IgD-negative memory B cell (primary cell): ENCODE measurements at regions not wholly inside any gene's neighbourhood (a gene's known extent, or its start where the extent isn't known, plus 50 kb on each side); places are given as distances from the start of the nearest gene placed in this dataset.
"Not testable (repeated sequence)": the region's sequence is repeated elsewhere in the genome, so short reads cannot be mapped to it uniquely, and the experiment has no call there.

Experiments used
- H3K27ac Mint-ChIP-seq, 3 donors: one replicate each; pipeline ENCODE4 v1.8.0; 2020 to 2022; ENCODE audit warnings: mild to moderate bottlenecking in 3 of 3, mixed read lengths in 3 of 3, moderate library complexity in 1 of 3
- H3K27me3 Mint-ChIP-seq: one replicate; pipeline ENCODE4 v1.8.0; 2021; ENCODE audit warnings: mixed read lengths
- H3K36me3 Mint-ChIP-seq: one replicate; pipeline ENCODE4 v1.8.0; 2020; ENCODE audit warnings: mild to moderate bottlenecking, mixed read lengths
- H3K4me1 Mint-ChIP-seq, 3 donors: one replicate each; pipeline ENCODE4 v1.8.0; 2020 to 2022; ENCODE audit warnings: mixed read lengths in 3 of 3, mild to moderate bottlenecking in 1 of 3
- H3K4me3 Mint-ChIP-seq, 4 donors: one replicate each; pipeline ENCODE4 v1.8.0; 2020 to 2022; ENCODE audit warnings: mild to moderate bottlenecking in 4 of 4, mixed read lengths in 4 of 4, moderate library complexity in 3 of 4
- H3K9me3 Mint-ChIP-seq, 3 donors: one replicate each; pipeline ENCODE4 v1.8.0; 2020 to 2021; ENCODE audit warnings: mixed read lengths in 3 of 3, mild to moderate bottlenecking in 1 of 3

- Mint-ChIP-seq H3K9me3 (no peaks in the 10 kb centered on the region), H3K4me1 (no peaks in the 10 kb centered on the region), H3K4me3 (no peak overlapping the region), H3K27ac (no peak overlapping the region), H3K27me3 (no peaks in the 10 kb centered on the region), H3K36me3 (no peaks in the 10 kb centered on the region)
Measured at GRCh38 chr7:12030116-12030515, 181.0 kb upstream of the TMEM106B start.

DNA sequence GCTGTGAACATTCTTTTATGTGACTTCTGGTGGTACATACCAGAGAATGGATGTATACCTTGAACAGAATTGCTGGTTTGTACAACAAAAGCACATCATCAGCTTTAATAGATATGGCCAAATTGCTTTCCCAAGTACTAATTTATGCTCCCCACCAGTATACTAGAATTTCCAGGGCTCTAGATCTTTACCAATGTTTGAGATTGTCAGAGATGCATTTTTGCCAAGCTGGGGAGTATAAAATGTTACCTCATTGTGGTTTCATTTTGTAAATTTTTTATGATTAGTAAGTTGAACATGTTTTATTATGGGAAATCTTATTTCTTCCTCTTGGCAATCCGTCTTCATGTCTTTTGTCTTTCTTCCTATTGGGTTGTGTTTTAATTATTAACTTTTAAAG lies 179.9 kb upstream of the TMEM106B start:
- no peak overlapping the region for H3K27ac Mint-ChIP-seq
- H3K9me3 Mint-ChIP-seq: no peaks in the 10 kb centered on the region
- no peaks in the 10 kb centered on the region for H3K4me1 Mint-ChIP-seq
- H3K36me3 Mint-ChIP-seq: no peaks in the 10 kb centered on the region
- no peak overlapping the region for H3K4me3 Mint-ChIP-seq
- no peaks in the 10 kb centered on the region for H3K27me3 Mint-ChIP-seq

DNA sequence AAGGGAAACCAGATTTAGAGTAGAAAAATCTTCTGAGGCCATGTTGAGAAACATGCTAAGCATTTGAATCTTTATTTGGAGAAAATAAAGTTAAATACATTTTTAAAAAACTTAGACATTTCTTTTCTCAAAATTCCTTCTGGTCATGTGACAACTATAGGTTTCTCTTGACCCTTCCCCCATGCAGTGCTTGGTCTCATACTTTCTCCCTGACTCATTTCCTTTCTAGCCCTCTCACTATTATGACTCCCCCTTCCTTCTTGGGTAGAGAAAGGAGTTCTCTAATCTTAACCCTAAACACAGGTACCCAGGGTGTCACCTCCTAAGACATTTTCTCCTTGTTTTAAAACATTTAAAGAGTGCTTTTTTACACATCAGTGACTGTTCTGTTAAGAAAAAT lies 179.5 kb upstream of the TMEM106B start:
- Mint-ChIP-seq H3K27me3 (no peaks in the 10 kb centered on the region), H3K4me3 (no peak overlapping the region), H3K27ac (no peak overlapping the region), H3K4me1 (no peaks in the 10 kb centered on the region), H3K9me3 (no peaks in the 10 kb centered on the region), H3K36me3 (no peaks in the 10 kb centered on the region)

DNA sequence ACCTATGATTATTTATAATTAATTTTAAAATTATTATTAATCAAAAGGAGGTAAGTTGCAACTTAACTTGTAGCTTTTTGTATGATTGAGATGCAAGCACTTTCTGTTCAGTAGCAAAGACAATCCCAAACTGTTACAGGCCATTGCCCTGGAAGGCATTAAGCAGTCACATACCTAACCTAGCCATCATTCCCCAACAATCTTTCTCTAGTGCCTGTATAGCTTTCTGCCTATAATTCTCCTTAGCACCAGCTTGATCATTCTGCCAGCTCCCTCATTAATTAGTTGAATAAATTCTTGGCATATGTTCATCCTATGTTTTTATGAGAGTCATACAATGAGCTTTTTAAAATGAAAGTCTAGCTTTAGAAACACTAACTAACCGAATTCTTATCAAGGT lies 178.9 kb upstream of the TMEM106B start:
- Mint-ChIP-seq H3K36me3 (no peaks in the 10 kb centered on the region), H3K27me3 (no peaks in the 10 kb centered on the region), H3K4me1 (no peaks in the 10 kb centered on the region)

GRCh38 chr7:12043457-12043856 lies 167.6 kb upstream of the TMEM106B start:
- not testable (repeated sequence) for H3K4me3 Mint-ChIP-seq, H3K27me3 Mint-ChIP-seq, H3K9me3 Mint-ChIP-seq, H3K36me3 Mint-ChIP-seq, H3K4me1 Mint-ChIP-seq
- peak overlapping the region in 1 of 3 donors; percentile 31 for H3K27ac Mint-ChIP-seq

More for the DNA sequence above, 178.9 kb upstream of the TMEM106B start:
- H3K27ac Mint-ChIP-seq: no peak overlapping the region
- no peak overlapping the region for H3K4me3 Mint-ChIP-seq
- H3K9me3 Mint-ChIP-seq: no peaks in the 10 kb centered on the region

- no peaks in the 10 kb centered on the region for H3K4me1 Mint-ChIP-seq
- no peaks in the 10 kb centered on the region for H3K36me3 Mint-ChIP-seq
- peaks cover 0 to 12% (median 3%) of the 10 kb centered on the region in 3 donors for H3K9me3 Mint-ChIP-seq
- no peaks in the 10 kb centered on the region for H3K27me3 Mint-ChIP-seq
- no peak overlapping the region for H3K4me3 Mint-ChIP-seq
- H3K27ac Mint-ChIP-seq: no peak overlapping the region
Measured at GRCh38 chr7:12052211-12052610, 158.9 kb upstream of the TMEM106B start.

- Mint-ChIP-seq H3K9me3 (peaks cover 0 to 21% (median 6%) of the 10 kb centered on the region in 3 donors), H3K36me3 (no peaks in the 10 kb centered on the region), H3K4me3 (no peak overlapping the region), H3K27me3 (peaks cover 1% of the 10 kb centered on the region), H3K27ac (no peak overlapping the region), H3K4me1 (no peaks in the 10 kb centered on the region)
Measured at GRCh38 chr7:12053561-12053960, 157.5 kb upstream of the TMEM106B start.

- peaks cover 1% of the 10 kb centered on the region for H3K27me3 Mint-ChIP-seq
- H3K36me3 Mint-ChIP-seq: no peaks in the 10 kb centered on the region
- no peaks in the 10 kb centered on the region for H3K4me1 Mint-ChIP-seq
- peaks cover 0 to 21% (median 6%) of the 10 kb centered on the region in 3 donors for H3K9me3 Mint-ChIP-seq
- H3K4me3 Mint-ChIP-seq: no peak overlapping the region
- no peak overlapping the region for H3K27ac Mint-ChIP-seq
Measured at GRCh38 chr7:12054830-12055229, 156.3 kb upstream of the TMEM106B start.

- Mint-ChIP-seq H3K27ac (no peak overlapping the region), H3K4me3 (no peak overlapping the region), H3K36me3 (no peaks in the 10 kb centered on the region), H3K4me1 (no peaks in the 10 kb centered on the region), H3K27me3 (peaks cover 1% of the 10 kb centered on the region), H3K9me3 (peaks cover 0 to 21% (median 6%) of the 10 kb centered on the region in 3 donors)
Measured at GRCh38 chr7:12056381-12056780, 154.7 kb upstream of the TMEM106B start.

- H3K4me3 Mint-ChIP-seq: no peak overlapping the region
- H3K9me3 Mint-ChIP-seq: peaks cover 0 to 21% (median 6%) of the 10 kb centered on the region in 3 donors
- H3K27me3 Mint-ChIP-seq: peaks cover 1% of the 10 kb centered on the region
- H3K36me3 Mint-ChIP-seq: no peaks in the 10 kb centered on the region
- H3K27ac Mint-ChIP-seq: no peak overlapping the region
- H3K4me1 Mint-ChIP-seq: no peaks in the 10 kb centered on the region
Measured at GRCh38 chr7:12056977-12057376, 154.1 kb upstream of the TMEM106B start.

GRCh38 chr7:12062062-12062461 lies 149.0 kb upstream of the TMEM106B start:
- peaks cover 1% of the 10 kb centered on the region for H3K27me3 Mint-ChIP-seq
- H3K4me1 Mint-ChIP-seq: peaks cover 0 to 1% (median 0%) of the 10 kb centered on the region in 3 donors
- H3K27ac Mint-ChIP-seq: no peak overlapping the region
- no peaks in the 10 kb centered on the region for H3K36me3 Mint-ChIP-seq
- peaks cover 0 to 11% (median 4%) of the 10 kb centered on the region in 3 donors for H3K9me3 Mint-ChIP-seq
- no peak overlapping the region for H3K4me3 Mint-ChIP-seq

- Mint-ChIP-seq H3K9me3 (no peaks in the 10 kb centered on the region), H3K27me3 (no peaks in the 10 kb centered on the region), H3K27ac (no peak overlapping the region), H3K36me3 (no peaks in the 10 kb centered on the region), H3K4me3 (no peak overlapping the region), H3K4me1 (peaks cover 0 to 1% (median 0%) of the 10 kb centered on the region in 3 donors)
Measured at GRCh38 chr7:12064586-12065127, 146.4 kb upstream of the TMEM106B start.

DNA sequence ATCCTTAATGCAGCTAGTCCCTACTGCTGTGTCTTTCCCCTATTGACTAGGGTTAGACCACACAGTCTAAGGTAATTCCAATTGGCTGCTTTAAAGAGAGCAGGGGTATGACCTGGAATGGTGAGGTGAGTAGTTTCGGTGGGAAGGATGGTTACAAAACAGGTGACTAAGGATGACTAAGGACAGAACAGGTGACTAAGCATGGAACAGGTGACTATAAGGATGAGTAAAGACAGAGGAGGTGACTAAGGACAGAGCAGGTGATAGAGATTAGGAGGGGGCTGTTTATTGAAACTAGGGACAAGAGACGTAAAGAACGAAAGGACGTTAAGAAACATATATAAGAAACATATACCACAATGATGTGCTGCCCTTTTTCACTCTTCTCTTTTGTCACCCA lies 145.1 kb upstream of the TMEM106B start:
- no peak overlapping the region for H3K27ac Mint-ChIP-seq
- no peak overlapping the region for H3K4me3 Mint-ChIP-seq
- no peaks in the 10 kb centered on the region for H3K9me3 Mint-ChIP-seq
- no peaks in the 10 kb centered on the region for H3K36me3 Mint-ChIP-seq
- H3K27me3 Mint-ChIP-seq: no peaks in the 10 kb centered on the region
- H3K4me1 Mint-ChIP-seq: peaks cover 0 to 1% (median 0%) of the 10 kb centered on the region in 3 donors

DNA sequence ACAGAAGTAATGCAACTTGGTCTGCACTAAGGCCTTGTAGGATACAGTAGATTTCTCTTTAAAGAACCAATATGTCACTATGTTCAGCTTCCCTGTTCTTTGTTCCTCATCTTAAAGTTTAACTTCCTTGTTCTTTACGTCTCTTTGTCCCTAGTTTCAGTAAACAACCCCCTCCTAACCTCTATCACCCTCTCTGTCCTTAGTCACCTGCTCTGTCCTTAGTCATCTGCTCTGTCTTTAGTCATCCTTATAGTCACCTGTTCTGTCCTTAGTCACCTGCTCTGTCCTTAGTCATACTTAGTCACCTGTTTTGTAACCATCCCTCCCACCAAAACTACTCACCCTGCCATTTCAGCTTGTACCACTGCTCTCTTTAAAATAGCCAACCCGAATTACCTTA lies 144.6 kb upstream of the TMEM106B start:
- H3K4me3 Mint-ChIP-seq: no peak overlapping the region
- peak overlapping the region in 1 of 3 donors; percentile 57 for H3K27ac Mint-ChIP-seq
- H3K36me3 Mint-ChIP-seq: no peaks in the 10 kb centered on the region
- H3K4me1 Mint-ChIP-seq: peaks cover 0 to 1% (median 0%) of the 10 kb centered on the region in 3 donors
- no peaks in the 10 kb centered on the region for H3K27me3 Mint-ChIP-seq
- no peaks in the 10 kb centered on the region for H3K9me3 Mint-ChIP-seq

GRCh38 chr7:12067156-12067831 lies 143.8 kb upstream of the TMEM106B start:
- Mint-ChIP-seq H3K36me3 (no peaks in the 10 kb centered on the region), H3K4me1 (no peaks in the 10 kb centered on the region), H3K9me3 (no peaks in the 10 kb centered on the region), H3K27ac (no peak overlapping the region), H3K27me3 (no peaks in the 10 kb centered on the region), H3K4me3 (no peak overlapping the region)

DNA sequence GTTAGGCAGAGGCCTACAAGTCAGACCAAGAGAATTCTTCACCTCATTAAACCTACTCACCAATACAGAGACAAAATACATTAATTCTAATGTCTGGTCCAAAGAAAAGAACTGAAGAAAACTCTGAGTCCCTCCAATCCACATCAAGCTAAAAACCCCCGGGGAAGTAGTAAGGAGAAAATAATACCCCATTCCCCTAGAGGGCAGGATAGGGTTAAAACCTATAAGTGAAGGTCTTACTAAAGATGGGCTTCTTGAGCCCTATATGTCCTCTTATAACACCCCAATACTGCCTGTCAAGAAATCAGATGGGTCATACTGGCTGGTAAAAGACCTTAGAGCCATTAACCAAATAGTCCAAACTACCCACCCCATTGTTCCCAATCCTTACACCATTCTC lies 141.3 kb upstream of the TMEM106B start:
- no peaks in the 10 kb centered on the region for H3K27me3 Mint-ChIP-seq
- no peaks in the 10 kb centered on the region for H3K4me1 Mint-ChIP-seq
- H3K27ac Mint-ChIP-seq: no peak overlapping the region
- H3K4me3 Mint-ChIP-seq: no peak overlapping the region
- H3K9me3 Mint-ChIP-seq: peaks cover 0 to under 1% (median 0%) of the 10 kb centered on the region in 3 donors
- H3K36me3 Mint-ChIP-seq: no peaks in the 10 kb centered on the region
